Right renal cortex interstitium (tissue), 3 donors: ENCODE measurements at regions not wholly inside any gene's neighbourhood (a gene's known extent, or its start where the extent isn't known, plus 50 kb on each side); places are given as distances from the start of the nearest gene placed in this dataset.

Source experiments
- DNase-seq, 3 donors: peaks; one replicate each; pipeline ENCODE4 v3.0.0-alpha.2; 2013; ENCODE audit warnings: low read depth in 3 of 3, low spot score in 2 of 3

- DNase-seq: no peak
Observed at GRCh38 chr4:15130441-15130840, 128.2 kb downstream of the CPEB2 start.

GRCh38 chr4:15131551-15131950 lies 129.3 kb downstream of the CPEB2 start:
- DNase-seq: no peak

GRCh38 chr4:15132739-15133138 lies 130.5 kb downstream of the CPEB2 start:
- no peak for DNase-seq

GRCh38 chr4:15139599-15139998 lies 137.3 kb downstream of the CPEB2 start:
- no peak for DNase-seq

GRCh38 chr4:15142201-15142600 lies 139.9 kb downstream of the CPEB2 start:
- no peak for DNase-seq

- DNase-seq: no peak
Observed at GRCh38 chr4:15143551-15143950, 141.3 kb downstream of the CPEB2 start.

- no peak for DNase-seq
Observed at GRCh38 chr4:15144249-15144966, 142.1 kb downstream of the CPEB2 start.

GRCh38 chr4:15144967-15145295 lies 142.7 kb downstream of the CPEB2 start:
- no peak for DNase-seq

- no peak for DNase-seq
Observed at GRCh38 chr4:15145709-15146108, 143.4 kb downstream of the CPEB2 start.

GRCh38 chr4:15147714-15148113 lies 145.4 kb downstream of the CPEB2 start:
- DNase-seq: no peak

GRCh38 chr4:15148199-15148598 lies 145.9 kb downstream of the CPEB2 start:
- no peak for DNase-seq

- no peak for DNase-seq
Observed at GRCh38 chr4:15148691-15149090, 146.4 kb downstream of the CPEB2 start.

- DNase-seq: no peak
Observed at GRCh38 chr4:15149234-15149838, 147.1 kb downstream of the CPEB2 start.

GRCh38 chr4:15149839-15150592 lies 147.7 kb downstream of the CPEB2 start:
- peak in 2 of 3 donors; percentile 13 to 26 for DNase-seq

GRCh38 chr4:15150631-15151030 lies 148.3 kb downstream of the CPEB2 start:
- DNase-seq: no peak

GRCh38 chr4:15151033-15151432 lies 148.8 kb downstream of the CPEB2 start:
- no peak for DNase-seq

- DNase-seq: no peak
Observed at GRCh38 chr4:15153662-15154061, 151.4 kb downstream of the CPEB2 start.

- no peak for DNase-seq
Observed at GRCh38 chr4:15158406-15159091, 156.3 kb downstream of the CPEB2 start.

GRCh38 chr4:15159477-15160019 lies 157.3 kb downstream of the CPEB2 start:
- DNase-seq: no peak

- DNase-seq: no peak
Observed at GRCh38 chr4:15161439-15161838, 159.2 kb downstream of the CPEB2 start.

- no peak for DNase-seq
Observed at GRCh38 chr4:15162046-15162445, 159.8 kb downstream of the CPEB2 start.
